Endothelial cell of umbilical vein (primary cell): ENCODE measurements at regions not wholly inside any gene's neighbourhood (a gene's known extent, or its start where the extent isn't known, plus 50 kb on each side); places are given as distances from the start of the nearest gene placed in this dataset.

Experiments used
- BruUV-seq: library from RNA; stranded (reverse); fragments of 400-500 nt; replicated peaks from 2 replicates; lab custom pipeline; 2021; lab: Mats Ljungman, UMichigan
- CTCF ChIA-PET: fragments of 300-600, 350-600 bp; sonication (Branson Sonifier 250); formaldehyde crosslinking; loops from one replicate; lab custom pipeline; 2021; ENCODE audit warnings: antibody characterized with exemption, inconsistent platforms; lab: Charles Lee
- POLR2A ChIA-PET: fragments of 300-600, 350-600 bp; sonication (Branson Sonifier 250); formaldehyde crosslinking; loops from one replicate; lab custom pipeline; 2021; ENCODE audit warnings: antibody characterized with exemption, inconsistent platforms; lab: Charles Lee
- DNase-seq: peaks from one replicate; pipeline ENCODE4 v3.0.0-alpha.2; 2011; ENCODE audit warnings: low read depth, low spot score
- FAIRE-seq: peaks from 2 replicates; lab custom pipeline; 2011; peaks lifted over from hg19 to GRCh38; lab: Jason Lieb, UNC
- H2AFZ ChIP-seq: 2 replicates; pipeline ENCODE4 v1.6.0; 2012; ENCODE audit warnings: low read depth, low read length, control low read depth, inconsistent platforms
- H3K27ac ChIP-seq: 2 replicates; pipeline ENCODE4 v1.5.1; 2011; ENCODE audit warnings: low read depth, mild to moderate bottlenecking, control low read depth, low read length, moderate library complexity; ENCODE audit not compliant: insufficient read depth
- H3K27me3 ChIP-seq, 2 experiments: 2 replicates each; pipeline versions ENCODE4 v1.6.0 to v1.6.1; 2011; ENCODE audit warnings: low read length in 2 of 2, mixed read lengths in 1 of 2; ENCODE audit not compliant: control insufficient read depth in 2 of 2, insufficient read depth in 2 of 2
- H3K36me3 ChIP-seq, 2 experiments: 2 replicates in 1 of 2; 3 replicates in 1 of 2; pipeline ENCODE4 v1.5.1; 2011; ENCODE audit warnings: low read length in 2 of 2, mild to moderate bottlenecking in 1 of 2, moderate library complexity in 1 of 2; ENCODE audit not compliant: control insufficient read depth in 2 of 2, insufficient read depth in 2 of 2; ENCODE audit errors: extremely low read depth in 1 of 2
- H3K4me1 ChIP-seq: 3 replicates; pipeline ENCODE4 v1.5.1; 2011; ENCODE audit warnings: mild to moderate bottlenecking, low read length; ENCODE audit not compliant: control insufficient read depth, insufficient read depth; ENCODE audit errors: extremely low read depth
- H3K4me2 ChIP-seq: 2 replicates; pipeline ENCODE4 v1.6.1; 2011; ENCODE audit warnings: low read length, control low read depth, mixed read lengths; ENCODE audit not compliant: insufficient read depth
- H3K4me3 ChIP-seq, 3 experiments: fragments of 200-600 bp in 1 of 3; sonication (generic), shearing (Covaris generic) in 1 of 3; replicated peaks in 1 of 3; 2 replicates each; pipeline ENCODE4 v1.5.1; 2011 to 2016; ENCODE audit warnings: control low read depth in 3 of 3, low read length in 3 of 3, mild to moderate bottlenecking in 2 of 3, inconsistent platforms in 1 of 3, low read depth in 1 of 3, moderate library complexity in 1 of 3; ENCODE audit not compliant: insufficient read depth in 1 of 3
- H3K79me2 ChIP-seq: 2 replicates; pipeline ENCODE4 v1.6.0; 2012; ENCODE audit warnings: low read length, inconsistent platforms; ENCODE audit not compliant: control insufficient read depth, insufficient read depth
- H3K9ac ChIP-seq: replicated peaks from 2 replicates; pipeline ENCODE3; 2011; ENCODE audit warnings: low read length, control low read depth; ENCODE audit not compliant: insufficient read depth; ENCODE audit errors: extremely low read depth
- H3K9me1 ChIP-seq: replicated peaks from 3 replicates; pipeline ENCODE4 v1.6.0; 2011; ENCODE audit warnings: mild to moderate bottlenecking, low read length; ENCODE audit not compliant: control insufficient read depth, insufficient read depth; ENCODE audit errors: extremely low read depth
- H3K9me3 ChIP-seq: replicated peaks from 2 replicates; pipeline ENCODE4 v1.5.1; 2012; ENCODE audit warnings: low read length, inconsistent platforms; ENCODE audit not compliant: control insufficient read depth, insufficient read depth
- H4K20me1 ChIP-seq: replicated peaks from 2 replicates; pipeline ENCODE3; 2011; ENCODE audit warnings: mild to moderate bottlenecking, low read length; ENCODE audit not compliant: control insufficient read depth, insufficient read depth; ENCODE audit errors: extremely low read depth
- EZH2 ChIP-seq: IDR thresholded peaks from 2 replicates; pipeline ENCODE4 v1.6.1; 2012; ENCODE audit warnings: borderline replicate concordance, low read depth, mild to moderate bottlenecking, moderate library complexity, low read length, inconsistent platforms; ENCODE audit not compliant: severe bottlenecking
- FOS ChIP-seq: IDR thresholded peaks from 2 replicates; pipeline ENCODE4 v1.6.1; 2011; ENCODE audit warnings: mild to moderate bottlenecking, low read length, moderate library complexity, borderline replicate concordance; ENCODE audit not compliant: insufficient read depth
- GATA2 ChIP-seq: IDR thresholded peaks from 2 replicates; pipeline ENCODE4 v1.7.0; 2011; ENCODE audit warnings: low read depth, mild to moderate bottlenecking, moderate library complexity, mixed read lengths, low read length; ENCODE audit not compliant: insufficient read length, insufficient read depth
- JUN ChIP-seq: IDR thresholded peaks from 2 replicates; pipeline ENCODE4 v1.6.1; 2011; ENCODE audit warnings: borderline replicate concordance, low read depth; ENCODE audit not compliant: insufficient read length, insufficient read depth
- MYC ChIP-seq: IDR thresholded peaks from one replicate; pipeline ENCODE4 v1.6.1; 2011; ENCODE audit warnings: mild to moderate bottlenecking, low read depth, low read length
- POLR2A ChIP-seq: IDR thresholded peaks from 2 replicates; pipeline ENCODE4 v1.6.1; 2012; ENCODE audit warnings: low read depth, mild to moderate bottlenecking, control low read depth, low read length
- POLR2AphosphoS5 ChIP-seq: IDR thresholded peaks from 2 replicates; pipeline ENCODE4 v1.6.1; 2012; ENCODE audit warnings: low read depth, mild to moderate bottlenecking, control low read depth, low read length, moderate library complexity; ENCODE audit not compliant: insufficient read depth
- dilution Hi-C: fragments of 300-500 bp; cut with MboI; formaldehyde crosslinking; loops from one replicate; pipeline ENCODE4 v1.15.0; 2019; ENCODE audit warnings: low sequenced_read_pairs; ENCODE audit not compliant: extremely low pct_ligation_motif_present
- intact Hi-C: fragments of 100-400 bp; cut with micrococcal nuclease; formaldehyde crosslinking; loops from one replicate; pipeline ENCODE4 v1.10.0; 2022
- TF ChIP-seq, protein P1 (sequence below), 2 donors: IDR thresholded peaks; 1 replicate in 1 of 2; 2 replicates in 1 of 2; pipeline ENCODE4 v1.5.1; 2011; ENCODE audit warnings: low read length in 2 of 2, mild to moderate bottlenecking in 2 of 2, moderate library complexity in 2 of 2, control low read depth in 1 of 2, inconsistent platforms in 1 of 2, low read depth in 1 of 2; ENCODE audit not compliant: insufficient read depth in 1 of 2; ENCODE audit errors: extremely low read depth in 1 of 2
- TF ChIP-seq, protein P2 (sequence below): IDR thresholded peaks from 2 replicates; pipeline ENCODE4 v1.6.1; 2011; ENCODE audit not compliant: insufficient read depth, insufficient read length

DNA sequence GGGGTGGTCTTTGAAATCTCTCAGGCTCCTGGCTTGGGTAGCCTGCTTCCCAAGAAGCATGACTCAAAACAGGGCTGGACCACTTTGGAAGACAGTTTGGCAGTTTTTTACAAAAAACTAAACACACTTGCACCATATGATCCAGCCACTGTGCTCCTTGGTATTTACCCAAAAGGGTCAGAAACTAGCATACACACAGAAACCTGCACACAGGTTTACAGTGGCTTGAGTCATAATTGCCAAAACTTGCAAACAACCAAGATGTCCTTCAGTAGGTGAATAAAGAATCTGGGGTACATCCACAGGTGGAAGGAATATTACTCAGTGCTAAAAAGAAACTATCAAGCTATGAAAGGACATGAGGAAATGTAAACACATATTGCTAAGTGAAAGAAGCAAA is 323.2 kb upstream of the CDH5 start:
- H2AFZ ChIP-seq = no peak overlapping the region
- POLR2A ChIA-PET = no interaction called here
- H3K27me3 ChIP-seq = no peaks in the 10 kb centered on the region
- no peak overlapping the region for H3K4me3 ChIP-seq
- dilution Hi-C loops (no loop called here), intact Hi-C loops (no loop called here)
- no peaks in the 10 kb centered on the region for H3K9me3 ChIP-seq
- DNase-seq = no peak
- H3K36me3 ChIP-seq = no peaks in the 10 kb centered on the region
- H3K4me2 ChIP-seq = no peak overlapping the region
- H3K4me1 ChIP-seq = no peaks in the 10 kb centered on the region
- no peaks in the 10 kb centered on the region for H3K9me1 ChIP-seq
- BruUV-seq = no TSS peak
- no peaks in the 10 kb centered on the region for H4K20me1 ChIP-seq
- no peak for FAIRE-seq
- no peak overlapping the region for H3K27ac ChIP-seq
- TF ChIP-seq, protein P1, sequence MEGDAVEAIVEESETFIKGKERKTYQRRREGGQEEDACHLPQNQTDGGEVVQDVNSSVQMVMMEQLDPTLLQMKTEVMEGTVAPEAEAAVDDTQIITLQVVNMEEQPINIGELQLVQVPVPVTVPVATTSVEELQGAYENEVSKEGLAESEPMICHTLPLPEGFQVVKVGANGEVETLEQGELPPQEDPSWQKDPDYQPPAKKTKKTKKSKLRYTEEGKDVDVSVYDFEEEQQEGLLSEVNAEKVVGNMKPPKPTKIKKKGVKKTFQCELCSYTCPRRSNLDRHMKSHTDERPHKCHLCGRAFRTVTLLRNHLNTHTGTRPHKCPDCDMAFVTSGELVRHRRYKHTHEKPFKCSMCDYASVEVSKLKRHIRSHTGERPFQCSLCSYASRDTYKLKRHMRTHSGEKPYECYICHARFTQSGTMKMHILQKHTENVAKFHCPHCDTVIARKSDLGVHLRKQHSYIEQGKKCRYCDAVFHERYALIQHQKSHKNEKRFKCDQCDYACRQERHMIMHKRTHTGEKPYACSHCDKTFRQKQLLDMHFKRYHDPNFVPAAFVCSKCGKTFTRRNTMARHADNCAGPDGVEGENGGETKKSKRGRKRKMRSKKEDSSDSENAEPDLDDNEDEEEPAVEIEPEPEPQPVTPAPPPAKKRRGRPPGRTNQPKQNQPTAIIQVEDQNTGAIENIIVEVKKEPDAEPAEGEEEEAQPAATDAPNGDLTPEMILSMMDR (IDR thresholded peaks at IDR 0.05; ENCODE audit: extremely low read depth in 1 of 2, insufficient read depth in 1 of 2, low read depth in 1 of 2, low read length in 2 of 2) = no peak
- TF ChIP-seq GATA2 (no peak), JUN (no peak), MYC (no peak), POLR2A (no peak), EZH2 (no peak), POLR2AphosphoS5 (no peak), FOS (no peak)
- TF ChIP-seq, protein P2, sequence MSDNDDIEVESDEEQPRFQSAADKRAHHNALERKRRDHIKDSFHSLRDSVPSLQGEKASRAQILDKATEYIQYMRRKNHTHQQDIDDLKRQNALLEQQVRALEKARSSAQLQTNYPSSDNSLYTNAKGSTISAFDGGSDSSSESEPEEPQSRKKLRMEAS = no peak
- CTCF ChIA-PET = no interaction called here
- H3K79me2 ChIP-seq = no peaks in the 10 kb centered on the region
- no peak overlapping the region for H3K9ac ChIP-seq
